GM18498 (cell line): ENCODE measurements at regions not wholly inside any gene's neighbourhood (a gene's known extent, or its start where the extent isn't known, plus 50 kb on each side); places are given as distances from the start of the nearest gene placed in this dataset.

Experiments used
- ATAC-seq: cut with Tn5 transposase; IDR thresholded peaks from one replicate; pipeline ENCODE4 v1.9.1; 2021; ENCODE audit warnings: mild to moderate bottlenecking, moderate library complexity; ENCODE audit not compliant: unreplicated experiment

- ATAC-seq, result no peak
Observed at GRCh38 chr13:106660746-106661625, 93.0 kb upstream of the ARGLU1 start.

DNA sequence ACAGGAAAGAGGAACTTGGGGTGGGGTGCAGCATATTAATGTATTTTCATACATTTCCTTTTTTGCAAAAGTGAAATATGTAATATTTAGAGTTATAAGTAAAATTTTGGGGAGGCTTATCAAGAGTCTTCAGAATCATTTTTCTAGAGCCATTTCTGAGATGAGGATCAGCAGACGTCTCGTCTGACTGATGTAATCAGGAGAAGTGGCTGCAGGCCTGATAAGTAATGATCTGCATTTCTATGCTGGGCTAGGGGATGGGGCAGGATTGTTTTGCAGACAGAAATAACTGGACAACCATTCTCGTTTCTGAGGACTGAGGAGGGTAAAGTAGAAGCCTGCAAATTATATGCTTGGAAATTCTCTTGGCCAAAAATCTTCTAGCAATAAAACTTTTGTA lies 89.2 kb upstream of the ARGLU1 start:
- ATAC-seq, result no peak

DNA sequence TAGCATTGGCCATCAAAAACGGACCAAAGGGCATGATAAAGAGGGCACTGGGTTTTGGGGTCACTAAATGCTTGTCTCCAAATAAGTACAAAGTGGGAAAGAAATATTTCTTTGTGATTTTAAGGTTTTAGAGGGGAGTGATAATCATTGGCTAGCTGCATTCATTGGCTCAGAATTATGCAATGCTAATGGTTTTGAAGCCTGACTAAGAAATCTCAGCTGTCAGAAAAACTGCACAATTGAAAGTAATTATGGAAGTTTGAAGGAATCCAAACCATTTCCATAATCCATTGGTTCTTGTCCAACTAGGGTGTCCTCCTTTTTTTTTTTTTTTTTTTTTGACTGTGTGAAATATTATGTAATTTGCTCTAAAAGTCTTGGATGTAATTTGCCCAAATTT lies 88.2 kb upstream of the ARGLU1 start:
- no peak for ATAC-seq

DNA sequence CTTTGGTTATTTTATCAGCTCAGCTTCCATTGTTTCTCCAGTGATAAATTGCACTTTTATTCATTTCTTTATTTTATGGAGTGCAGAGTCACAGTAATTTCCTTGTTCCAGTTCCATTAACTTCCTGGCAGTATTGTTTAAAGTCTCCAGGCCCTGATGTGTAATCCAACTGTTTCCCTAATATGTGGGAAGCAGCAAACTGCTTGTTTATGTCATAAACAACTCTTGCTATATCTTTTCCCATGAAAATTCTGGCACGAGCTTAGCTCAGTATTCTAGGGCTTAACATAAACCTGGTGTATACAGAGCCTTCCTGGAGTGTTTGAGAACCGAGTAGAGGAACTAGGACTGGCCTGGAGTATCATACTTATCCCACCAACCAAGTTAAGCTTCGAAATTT lies 83.5 kb upstream of the ARGLU1 start:
- ATAC-seq, result no peak

DNA sequence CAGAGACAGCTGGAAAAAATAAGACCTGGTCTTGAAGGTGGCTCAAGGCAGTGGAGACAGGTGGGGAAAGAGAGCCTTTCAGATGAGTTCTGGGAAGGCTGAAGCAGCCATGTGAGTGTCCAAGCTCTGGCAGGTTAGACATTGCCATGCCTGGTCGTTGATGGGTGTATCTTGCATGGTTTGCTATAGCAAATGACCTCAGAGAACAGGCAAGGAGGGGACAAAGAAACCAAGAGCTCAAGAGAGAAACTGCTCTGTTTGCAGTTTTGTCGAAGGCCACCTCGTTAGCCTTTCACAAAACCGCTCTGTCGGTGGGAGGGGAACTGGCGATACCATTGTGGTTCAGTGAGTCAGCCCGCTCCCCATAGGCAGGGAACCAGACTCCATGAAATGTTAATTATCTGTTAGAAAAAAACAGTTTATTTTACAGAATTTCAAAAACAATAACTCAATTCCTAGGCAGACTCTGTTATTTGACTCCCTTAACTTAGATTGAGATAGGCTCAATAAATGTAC lies 82.8 kb upstream of the ARGLU1 start:
- no peak for ATAC-seq

GRCh38 chr13:106649495-106649894 lies 81.6 kb upstream of the ARGLU1 start:
- no peak for ATAC-seq

- no peak for ATAC-seq
Observed at GRCh38 chr13:106640515-106640914, 72.6 kb upstream of the ARGLU1 start.

- ATAC-seq, result no peak
Observed at GRCh38 chr13:106637519-106637918, 69.6 kb upstream of the ARGLU1 start.

GRCh38 chr13:106636492-106636891 lies 68.6 kb upstream of the ARGLU1 start:
- ATAC-seq, result no peak

DNA sequence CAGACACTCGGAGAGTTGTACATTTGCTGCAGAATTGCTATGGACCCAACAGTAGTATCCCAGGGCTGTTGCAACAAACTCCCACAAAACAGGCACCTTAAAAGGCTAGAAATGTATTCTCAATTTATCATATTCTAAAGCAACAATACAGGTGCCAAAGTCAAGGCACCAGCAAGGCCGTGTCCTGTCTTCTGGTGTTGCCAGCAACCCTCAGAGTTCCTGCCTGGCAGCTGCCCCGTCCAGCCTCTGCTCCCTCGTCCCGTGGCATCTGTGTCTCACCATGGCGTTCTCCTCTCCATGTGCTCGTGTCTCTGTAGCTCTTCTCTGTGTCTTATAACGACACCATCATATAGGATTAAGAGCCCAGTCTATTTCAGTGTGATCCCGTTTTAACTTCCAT lies 67.7 kb upstream of the ARGLU1 start:
- no peak for ATAC-seq

DNA sequence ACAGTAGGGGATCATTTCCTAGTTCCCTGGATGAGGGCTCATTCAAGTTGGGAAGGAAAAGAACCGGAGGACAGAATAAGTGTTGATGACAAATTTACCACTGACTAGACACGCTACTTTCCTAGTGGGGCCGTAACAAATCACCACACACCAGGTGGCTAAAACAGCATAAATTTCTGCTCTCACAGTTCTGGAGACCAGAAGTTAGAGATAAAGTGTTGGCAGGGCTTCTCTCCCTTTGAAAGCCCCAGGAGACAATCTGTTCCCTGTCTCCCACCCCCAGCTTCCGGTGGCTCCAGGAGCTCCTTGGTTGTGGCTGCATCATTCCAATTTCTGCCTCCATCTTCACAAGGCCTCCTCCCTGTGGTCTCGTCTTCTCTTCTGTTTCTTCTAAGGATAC lies 65.4 kb upstream of the ARGLU1 start:
- ATAC-seq, result no peak

DNA sequence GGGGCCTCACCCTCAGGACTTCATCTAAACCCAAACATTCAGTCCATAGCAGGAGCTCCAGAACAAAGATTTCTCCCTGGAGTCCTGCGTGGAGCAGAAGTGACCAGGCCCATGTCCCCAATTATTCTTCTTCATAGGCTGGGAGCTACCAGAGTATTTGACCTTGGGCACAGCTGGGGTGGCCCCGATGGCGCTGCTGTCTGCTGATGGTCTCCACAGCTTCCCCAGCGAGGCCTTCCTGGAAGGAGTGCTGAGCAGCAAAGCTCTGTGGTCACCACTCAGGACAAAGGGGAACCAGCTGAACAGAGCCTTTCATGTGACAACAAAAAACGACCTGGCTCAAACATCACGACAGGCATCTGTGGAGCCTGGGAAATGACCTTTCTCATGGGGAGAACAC lies 62.7 kb upstream of the ARGLU1 start:
- ATAC-seq, result no peak

GRCh38 chr13:106630162-106630561 lies 62.2 kb upstream of the ARGLU1 start:
- ATAC-seq, result no peak

DNA sequence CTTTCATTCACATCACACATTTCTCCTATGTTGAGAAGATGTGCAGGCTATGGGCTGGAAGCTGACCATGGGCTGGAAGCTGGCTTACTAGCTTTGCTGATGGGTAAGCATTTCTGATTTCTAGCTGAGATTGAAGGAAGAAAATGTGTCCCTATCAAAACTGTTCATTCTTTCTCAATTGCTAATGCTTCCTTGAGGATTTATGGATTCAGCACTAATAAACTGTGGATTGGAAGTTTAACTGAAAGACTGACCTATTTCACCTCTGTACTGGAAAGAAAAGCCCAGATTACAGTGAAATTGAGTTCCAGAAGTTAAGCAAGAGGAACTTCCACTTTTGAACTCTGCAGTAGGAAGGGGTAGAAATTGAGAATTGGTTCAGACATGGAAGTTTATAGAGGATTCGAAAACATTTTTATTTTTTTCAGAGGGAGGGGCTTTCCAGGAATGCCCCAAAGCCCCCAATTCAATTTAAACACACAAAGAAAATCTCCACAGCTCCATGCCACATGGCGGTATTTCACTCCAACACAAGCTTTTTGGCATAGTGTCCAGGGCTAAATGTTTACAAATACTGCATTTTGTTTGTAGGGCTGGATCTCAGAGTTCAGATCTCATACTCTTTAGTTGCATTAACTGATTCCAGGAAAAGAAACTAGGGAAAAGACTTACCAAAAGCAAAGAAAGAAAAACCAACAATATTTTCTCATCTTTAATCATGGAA lies 61.2 kb upstream of the ARGLU1 start:
- ATAC-seq, result no peak

DNA sequence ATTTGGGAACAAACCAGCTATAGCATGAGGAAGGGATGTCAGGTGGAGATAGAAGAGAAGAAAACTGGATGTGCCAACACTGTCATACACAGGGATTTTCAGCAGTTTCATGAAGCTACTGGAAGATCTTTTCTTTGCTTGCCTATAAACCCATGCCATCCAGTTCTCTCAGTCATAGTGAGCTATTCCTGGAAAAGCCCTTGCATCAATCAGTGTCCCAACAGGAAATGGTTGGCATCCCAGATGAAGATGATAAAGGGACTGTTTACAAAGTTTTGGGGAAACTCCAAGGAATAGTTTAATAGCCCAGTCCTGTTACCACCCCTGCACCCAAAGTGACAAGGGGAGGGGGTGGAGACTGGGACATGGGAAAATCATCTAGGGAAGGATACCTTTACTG lies 58.5 kb upstream of the ARGLU1 start:
- ATAC-seq, result no peak

DNA sequence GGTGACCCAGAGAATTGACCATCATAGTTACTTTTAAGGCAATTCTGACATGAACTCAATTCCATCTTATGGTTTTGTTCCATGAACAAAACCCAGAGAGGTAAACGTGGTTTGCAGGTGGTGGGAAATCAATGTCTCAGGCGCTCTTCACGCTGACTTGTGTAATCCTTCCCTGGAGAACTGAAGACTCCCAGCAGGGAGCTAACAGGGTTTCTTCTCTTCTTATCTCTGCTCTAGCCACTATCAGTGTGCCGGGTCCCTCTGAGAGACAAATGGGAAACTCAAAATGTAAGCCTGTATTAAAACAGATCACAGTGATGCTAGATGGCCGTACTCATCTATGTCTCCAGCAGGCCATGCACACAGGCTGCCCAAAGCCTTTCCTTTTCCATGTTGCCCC lies 57.6 kb upstream of the ARGLU1 start:
- ATAC-seq, result no peak

DNA sequence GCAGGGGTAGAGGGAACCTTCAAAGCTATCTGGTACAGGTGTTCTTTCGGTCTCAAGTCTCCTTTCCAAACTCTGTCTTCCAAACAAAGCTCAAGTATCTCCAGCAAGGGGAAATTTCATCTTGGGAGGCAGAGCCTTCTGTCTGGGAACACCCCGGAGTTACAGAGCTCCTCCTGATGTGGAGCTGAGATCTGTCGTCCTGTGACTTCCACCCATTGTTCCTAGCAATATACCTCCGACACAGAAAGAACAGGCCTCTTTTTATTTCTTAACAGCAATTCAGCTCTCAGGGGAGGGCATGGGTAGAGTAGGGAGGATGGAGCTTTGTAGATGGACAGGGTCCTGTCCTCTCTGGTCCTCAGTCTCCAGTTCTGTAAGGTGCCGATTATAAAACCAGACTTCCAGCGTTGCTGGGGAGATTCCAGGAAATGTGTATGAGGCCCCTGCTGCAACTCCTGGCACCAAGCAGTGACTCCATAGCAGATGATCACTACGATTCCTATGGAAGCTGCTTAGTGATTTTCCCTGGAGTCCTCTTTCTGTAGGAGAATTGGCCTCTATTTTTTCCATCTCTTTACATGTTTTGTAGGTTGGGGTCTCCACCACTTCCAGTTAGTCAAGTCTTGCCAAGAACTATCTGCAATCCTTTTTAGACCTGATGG lies 56.0 kb upstream of the ARGLU1 start:
- ATAC-seq, result no peak

DNA sequence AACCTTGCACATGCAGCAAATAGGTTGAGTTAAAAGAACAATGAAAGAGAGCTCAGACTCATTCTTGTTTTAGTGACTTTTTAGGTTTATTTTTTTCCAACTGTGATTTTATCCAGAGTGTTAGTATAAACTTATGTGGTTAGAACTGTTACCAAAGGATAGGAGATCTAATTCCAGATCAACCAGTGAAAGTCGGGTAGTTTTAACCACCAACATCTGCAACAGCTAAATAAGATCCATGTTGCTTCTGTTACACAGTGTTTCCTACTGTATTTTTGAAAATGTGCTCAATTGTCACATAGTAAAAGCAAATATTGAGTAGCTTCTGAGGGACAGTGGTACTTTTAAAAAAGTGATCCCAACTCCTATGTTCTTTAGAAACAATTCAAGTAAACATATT lies 53.9 kb upstream of the ARGLU1 start:
- ATAC-seq, result no peak

GRCh38 chr13:106619688-106620555 lies 52.0 kb upstream of the ARGLU1 start:
- ATAC-seq, result peak; percentile 98
